H9 (cell line): ENCODE measurements at regions not wholly inside any gene's neighbourhood (a gene's known extent, or its start where the extent isn't known, plus 50 kb on each side); places are given as distances from the start of the nearest gene placed in this dataset.

Experiments used
- DNase-seq: peaks from one replicate; pipeline ENCODE4 v3.0.0-alpha.2; 2017
- H2AFZ ChIP-seq: one replicate; pipeline ENCODE4 v1.6.1; 2013; ENCODE audit warnings: mild to moderate bottlenecking, low read length, control low read depth, moderate library complexity
- H2AK5ac ChIP-seq: 2 replicates; pipeline ENCODE4 v1.6.1; 2013; ENCODE audit warnings: low read length, control low read depth, mixed read lengths; ENCODE audit not compliant: insufficient read length
- H2BK120ac ChIP-seq: one replicate; pipeline ENCODE4 v1.6.1; 2013; ENCODE audit warnings: low read depth, mild to moderate bottlenecking, low read length, control low read depth, inconsistent platforms; ENCODE audit not compliant: poor library complexity, severe bottlenecking
- H2BK12ac ChIP-seq: 2 replicates; pipeline ENCODE4 v1.6.1; 2013; ENCODE audit warnings: low read length, control low read depth, mixed read lengths, low read depth; ENCODE audit not compliant: insufficient read length
- H2BK15ac ChIP-seq: 2 replicates; pipeline ENCODE4 v1.6.1; 2013; ENCODE audit warnings: low read depth, low read length, control low read depth
- H2BK20ac ChIP-seq: one replicate; pipeline ENCODE4 v1.6.1; 2013; ENCODE audit warnings: low read depth, mild to moderate bottlenecking, low read length, control low read depth, inconsistent platforms; ENCODE audit not compliant: poor library complexity, severe bottlenecking
- H2BK5ac ChIP-seq: 2 replicates; pipeline ENCODE4 v1.6.1; 2013; ENCODE audit warnings: low read length, control low read depth, mixed read lengths; ENCODE audit not compliant: insufficient read length
- H3K14ac ChIP-seq: 2 replicates; pipeline ENCODE4 v1.6.1; 2013; ENCODE audit warnings: low read length, control low read depth; ENCODE audit not compliant: insufficient read depth
- H3K18ac ChIP-seq: 2 replicates; pipeline ENCODE4 v1.6.1; 2013; ENCODE audit warnings: low read depth, mild to moderate bottlenecking, mixed read lengths, low read length, control low read depth; ENCODE audit not compliant: insufficient read length
- H3K23ac ChIP-seq: 2 replicates; pipeline ENCODE4 v1.6.1; 2013; ENCODE audit warnings: low read length, control low read depth, mixed read lengths, low read depth; ENCODE audit not compliant: insufficient read length
- H3K23me2 ChIP-seq: 2 replicates; pipeline ENCODE4 v1.6.1; 2013; ENCODE audit warnings: low read depth, mild to moderate bottlenecking, mixed read lengths, low read length, control low read depth; ENCODE audit not compliant: insufficient read length, poor library complexity, severe bottlenecking
- H3K27ac ChIP-seq: 2 replicates; pipeline ENCODE4 v1.5.1; 2013; ENCODE audit warnings: low read length, control low read depth, mixed read lengths, low read depth; ENCODE audit not compliant: insufficient read length
- H3K27me3 ChIP-seq: 2 replicates; pipeline ENCODE4 v1.6.1; 2013; ENCODE audit warnings: low read length, control low read depth, inconsistent platforms; ENCODE audit not compliant: insufficient read depth
- H3K4ac ChIP-seq: 2 replicates; pipeline ENCODE4 v1.6.1; 2013; ENCODE audit warnings: low read depth, mild to moderate bottlenecking, control low read depth, inconsistent platforms, low read length, moderate library complexity
- H3K4me1 ChIP-seq: 2 replicates; pipeline ENCODE4 v1.6.1; 2013; ENCODE audit warnings: low read length, control low read depth, inconsistent platforms; ENCODE audit not compliant: insufficient read depth
- H3K4me2 ChIP-seq: 2 replicates; pipeline ENCODE4 v1.6.1; 2013; ENCODE audit warnings: low read length, control low read depth, mixed read lengths; ENCODE audit not compliant: insufficient read length, insufficient read depth
- H3K56ac ChIP-seq: 2 replicates; pipeline ENCODE4 v1.6.1; 2013; ENCODE audit warnings: low read depth, mild to moderate bottlenecking, mixed read lengths, low read length, control low read depth; ENCODE audit not compliant: insufficient read length
- H3K79me1 ChIP-seq: 2 replicates; pipeline ENCODE4 v1.6.1; 2013; ENCODE audit warnings: low read depth, mild to moderate bottlenecking, moderate library complexity, low read length, control low read depth, inconsistent platforms; ENCODE audit not compliant: insufficient read depth, poor library complexity, severe bottlenecking
- H3K79me2 ChIP-seq: 2 replicates; pipeline ENCODE4 v1.6.1; 2013; ENCODE audit warnings: low read length, control low read depth, inconsistent platforms; ENCODE audit not compliant: insufficient read depth
- H3K9ac ChIP-seq: 2 replicates; pipeline ENCODE4 v1.6.1; 2013; ENCODE audit warnings: low read length, control low read depth, mixed read lengths; ENCODE audit not compliant: insufficient read length; ENCODE audit errors: extremely low read depth
- H3K9me3 ChIP-seq: one replicate; pipeline ENCODE4 v1.6.1; 2013; ENCODE audit warnings: low read depth, low read length, inconsistent platforms; ENCODE audit not compliant: control insufficient read depth
- H3T11ph ChIP-seq: one replicate; pipeline ENCODE4 v1.6.1; 2013; ENCODE audit warnings: mild to moderate bottlenecking, low read length, control low read depth, inconsistent platforms
- H4K20me1 ChIP-seq: one replicate; pipeline ENCODE4 v1.6.1; 2013; ENCODE audit not compliant: control insufficient read depth, insufficient read length, insufficient read depth
- H4K5ac ChIP-seq: 2 replicates; pipeline ENCODE4 v1.6.1; 2013; ENCODE audit warnings: low read depth, mild to moderate bottlenecking, mixed read lengths, low read length, control low read depth; ENCODE audit not compliant: insufficient read length
- H4K8ac ChIP-seq: replicated peaks from 2 replicates; pipeline ENCODE4 v1.6.1; 2013; ENCODE audit warnings: low read length, control low read depth, mixed read lengths, low read depth; ENCODE audit not compliant: insufficient read length
- H4K91ac ChIP-seq: 2 replicates; pipeline ENCODE4 v1.6.1; 2013; ENCODE audit warnings: low read depth, mild to moderate bottlenecking, moderate library complexity, mixed read lengths, low read length, control low read depth; ENCODE audit not compliant: insufficient read length
- H3K27ac Mint-ChIP-seq, 3 experiments: 2 replicates in 2 of 3; 3 replicates in 1 of 3; pipeline ENCODE4 v1.8.0; 2020 to 2021; ENCODE audit warnings: mixed read lengths in 3 of 3, mild to moderate bottlenecking in 1 of 3, moderate library complexity in 1 of 3
- H3K27me3 Mint-ChIP-seq: 2 replicates; pipeline ENCODE4 v1.8.0; 2021; ENCODE audit warnings: low read depth, mild to moderate bottlenecking, moderate library complexity, mixed read lengths
- H3K36me3 Mint-ChIP-seq, 3 experiments: 2 replicates in 2 of 3; 3 replicates in 1 of 3; pipeline ENCODE4 v1.8.0; 2020 to 2021; ENCODE audit warnings: low read depth in 3 of 3, mixed read lengths in 3 of 3; ENCODE audit not compliant: insufficient read depth in 1 of 3
- H3K4me1 Mint-ChIP-seq, 2 experiments: 2 replicates each; pipeline ENCODE4 v1.8.0; 2020; ENCODE audit warnings: mixed read lengths in 2 of 2
- H3K4me3 Mint-ChIP-seq, 2 experiments: 2 replicates in 1 of 2; 3 replicates in 1 of 2; pipeline ENCODE4 v1.8.0; 2020 to 2021; ENCODE audit warnings: mild to moderate bottlenecking in 2 of 2, mixed read lengths in 2 of 2, moderate library complexity in 1 of 2
- H3K9me3 Mint-ChIP-seq, 2 experiments: 2 replicates in 1 of 2; 3 replicates in 1 of 2; pipeline ENCODE4 v1.8.0; 2020; ENCODE audit warnings: mild to moderate bottlenecking in 2 of 2, mixed read lengths in 2 of 2, moderate library complexity in 1 of 2
- CTCF ChIP-seq: fragments of 200-600 bp; sonication (generic); conservative IDR thresholded peaks from 3 replicates; pipeline ENCODE4 v1.8.0; 2021; ENCODE audit warnings: antibody characterized with exemption, mild to moderate bottlenecking
- WGBS: extraction: QIAGEN DNeasy Blood & Tissue Kit; methylation state at CpG from one replicate; pipeline ENCODE4 v1.1.7; 2013; ENCODE audit warnings: missing lambda C conversion rate, low lambda C conversion rate, mixed read lengths; ENCODE audit not compliant: insufficient read length; ENCODE audit errors: extremely low coverage; 5-methylcytosine and 5-hydroxymethylcytosine counted together

DNA sequence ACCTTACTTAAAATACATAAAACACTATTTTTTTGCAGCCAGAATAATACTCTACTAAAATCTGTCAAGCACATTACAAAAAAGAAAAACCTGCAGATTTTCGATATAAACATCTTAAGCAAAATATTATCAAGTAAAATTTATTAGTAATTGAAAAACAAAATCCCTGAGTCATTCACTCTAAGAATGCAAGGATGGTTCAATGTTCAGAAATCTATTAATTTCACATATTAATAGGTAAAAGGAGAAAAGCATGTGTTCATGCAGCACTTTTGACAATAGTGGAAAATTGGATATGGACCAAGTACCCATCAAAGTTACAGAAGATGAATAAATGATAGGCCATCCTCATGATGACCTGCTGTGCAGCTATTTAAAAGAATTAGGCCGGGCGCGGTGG lies 66.2 kb upstream of the OTOS start:
- Mint-ChIP-seq H3K4me1 (peaks cover 21 to 25% of the 10 kb centered on the region in 2 experiments), H3K4me3 (no peak overlapping the region), H3K27me3 (peaks cover 9% of the 10 kb centered on the region), H3K27ac (no peak overlapping the region; a peak in 1 of 7 replicates), H3K9me3 (peaks cover 3 to 14% of the 10 kb centered on the region in 2 experiments), H3K36me3 (peaks cover 0 to 5% (median 0%) of the 10 kb centered on the region in 3 experiments; a peak in 4 of 7 replicates)
- H2BK15ac ChIP-seq, result no peak overlapping the region
- no peak overlapping the region for H4K91ac ChIP-seq
- no peak for DNase-seq
- H2BK20ac ChIP-seq, result no peak overlapping the region
- H4K5ac ChIP-seq, result no peak overlapping the region
- no peak overlapping the region for H3K14ac ChIP-seq
- no peak overlapping the region for H2BK12ac ChIP-seq
- no peak overlapping the region for H3K23ac ChIP-seq
- H3K9ac ChIP-seq, result no peak overlapping the region
- TF ChIP-seq CTCF, result no peak
- no peak overlapping the region for H2BK120ac ChIP-seq
- H3K4me2 ChIP-seq, result no peak overlapping the region
- H3K79me1 ChIP-seq, result no peaks in the 10 kb centered on the region
- H3K23me2 ChIP-seq, result no peaks in the 10 kb centered on the region
- no peak overlapping the region for H4K8ac ChIP-seq
- WGBS, result no CpG with 5 or more reads among the region's 4 CpGs
- H3K4ac ChIP-seq, result no peak overlapping the region
- no peak overlapping the region for H2BK5ac ChIP-seq
- no peak overlapping the region for H2AFZ ChIP-seq
- H3K27me3 ChIP-seq, result no peaks in the 10 kb centered on the region
- peaks cover 6% of the 10 kb centered on the region; the same call in 1 of the 2 replicates for H3K4me1 ChIP-seq
- no peak overlapping the region for H3K56ac ChIP-seq
- H4K20me1 ChIP-seq, result no peaks in the 10 kb centered on the region
- H3K79me2 ChIP-seq, result no peaks in the 10 kb centered on the region
- H3T11ph ChIP-seq, result no peak overlapping the region
- H2AK5ac ChIP-seq, result no peak overlapping the region
- no peaks in the 10 kb centered on the region for H3K9me3 ChIP-seq
- H3K18ac ChIP-seq, result no peak overlapping the region
- H3K27ac ChIP-seq, result no peak overlapping the region
